Kidney (tissue), 13 donors: ENCODE measurements at regions not wholly inside any gene's neighbourhood (a gene's known extent, or its start where the extent isn't known, plus 50 kb on each side); places are given as distances from the start of the nearest gene placed in this dataset.

Experiments
- DNase-seq, 5 donors: peaks; one replicate each; pipeline ENCODE4 v3.0.0-alpha.2; 2013 to 2020
- FAIRE-seq: peaks from 2 replicates; lab custom pipeline; 2012; peaks lifted over from hg19 to GRCh38; lab: Jason Lieb, UNC
- H3K27ac ChIP-seq, 2 donors: one replicate each; pipeline ENCODE4 v1.7.0; 2013; ENCODE audit warnings: low read depth in 2 of 2, low read length in 2 of 2, inconsistent platforms in 1 of 2
- H3K27me3 ChIP-seq: one replicate; pipeline ENCODE4 v1.7.1; 2013; ENCODE audit warnings: low read length, inconsistent platforms; ENCODE audit not compliant: control insufficient read depth, insufficient read depth
- H3K36me3 ChIP-seq, 3 donors: one replicate each; pipeline versions ENCODE4 v1.7.0 to v1.7.1; 2013; ENCODE audit warnings: low read length in 3 of 3, control low read depth in 1 of 3, inconsistent platforms in 1 of 3; ENCODE audit not compliant: insufficient read depth in 3 of 3, control insufficient read depth in 2 of 3
- H3K4me1 ChIP-seq, 3 donors: one replicate each; pipeline versions ENCODE4 v1.7.0 to v1.7.1; 2013; ENCODE audit warnings: low read length in 3 of 3, inconsistent platforms in 1 of 3, low read depth in 1 of 3; ENCODE audit not compliant: control insufficient read depth in 2 of 3, insufficient read depth in 2 of 3
- H3K4me3 ChIP-seq, 3 donors: one replicate each; pipeline versions ENCODE4 v1.7.0 to v1.8.1; 2013; ENCODE audit warnings: low read length in 3 of 3, control low read depth in 1 of 3, inconsistent platforms in 1 of 3
- H3K9ac ChIP-seq, 3 donors: one replicate each; pipeline versions ENCODE4 v1.7.0 to v1.7.1; 2013; ENCODE audit warnings: low read length in 3 of 3, control low read depth in 1 of 3, inconsistent platforms in 1 of 3
- H3K9me3 ChIP-seq, 3 donors: one replicate each; pipeline versions ENCODE4 v1.7.0 to v1.7.1; 2013; ENCODE audit warnings: low read length in 3 of 3, control low read depth in 1 of 3, inconsistent platforms in 1 of 3; ENCODE audit not compliant: control insufficient read depth in 2 of 3, insufficient read depth in 1 of 3
- intact Hi-C: fragments of 100-400 bp; cut with DNase I; formaldehyde crosslinking; loops from one replicate; pipeline ENCODE4 v1.11.1; 2022
- TF ChIP-seq, protein P1 (sequence below): IDR thresholded peaks from 3 replicates; pipeline ENCODE4 v1.5.1; 2012; ENCODE audit warnings: mild to moderate bottlenecking, moderate library complexity, borderline replicate concordance; ENCODE audit not compliant: insufficient read depth; ENCODE audit errors: extremely low read depth
- donor health status: control.
- donor health status: control.
- donor health status: control.
- donor health status: control.
- donor health status: control.
- donor health status: DM: yes; HTN: yes; CAD: no.
- donor health status: Normal renal cell carcinoma (clear cell type).

DNA sequence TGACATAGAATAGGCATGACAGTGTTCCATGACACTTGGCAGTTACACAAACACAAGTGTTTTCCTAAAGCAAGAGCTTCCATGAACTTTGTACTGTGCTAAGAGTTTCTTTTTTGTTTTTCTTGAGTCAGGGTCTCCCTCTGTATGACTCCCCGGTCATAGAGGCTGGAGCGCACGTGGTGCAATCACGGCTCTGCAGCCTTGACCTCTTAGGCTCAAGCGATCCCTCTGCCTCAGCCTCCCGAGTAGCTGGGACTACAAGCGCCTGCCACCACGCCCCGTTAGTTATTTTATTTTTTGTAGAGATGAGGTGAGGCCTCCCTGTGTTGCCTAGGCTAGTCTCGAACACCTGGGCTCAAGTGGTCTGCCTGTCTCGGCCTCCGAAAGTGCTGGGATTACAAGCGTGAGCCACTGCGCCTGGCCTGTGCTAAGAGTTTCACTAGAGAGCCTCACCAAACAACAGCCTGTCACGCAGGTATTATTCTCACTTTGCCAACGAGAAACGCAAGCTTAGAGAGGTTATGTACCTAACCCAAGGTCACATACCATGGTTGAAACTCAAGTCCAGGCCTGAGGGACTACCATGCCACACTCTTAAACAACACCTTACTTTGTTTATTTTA, 355.9 kb downstream of the KLF12 start:
- H3K36me3 ChIP-seq = no peaks in the 10 kb centered on the region
- intact Hi-C loops = no loop called here
- H3K4me1 ChIP-seq = no peaks in the 10 kb centered on the region
- no peak overlapping the region for H3K4me3 ChIP-seq
- TF ChIP-seq, protein P1, sequence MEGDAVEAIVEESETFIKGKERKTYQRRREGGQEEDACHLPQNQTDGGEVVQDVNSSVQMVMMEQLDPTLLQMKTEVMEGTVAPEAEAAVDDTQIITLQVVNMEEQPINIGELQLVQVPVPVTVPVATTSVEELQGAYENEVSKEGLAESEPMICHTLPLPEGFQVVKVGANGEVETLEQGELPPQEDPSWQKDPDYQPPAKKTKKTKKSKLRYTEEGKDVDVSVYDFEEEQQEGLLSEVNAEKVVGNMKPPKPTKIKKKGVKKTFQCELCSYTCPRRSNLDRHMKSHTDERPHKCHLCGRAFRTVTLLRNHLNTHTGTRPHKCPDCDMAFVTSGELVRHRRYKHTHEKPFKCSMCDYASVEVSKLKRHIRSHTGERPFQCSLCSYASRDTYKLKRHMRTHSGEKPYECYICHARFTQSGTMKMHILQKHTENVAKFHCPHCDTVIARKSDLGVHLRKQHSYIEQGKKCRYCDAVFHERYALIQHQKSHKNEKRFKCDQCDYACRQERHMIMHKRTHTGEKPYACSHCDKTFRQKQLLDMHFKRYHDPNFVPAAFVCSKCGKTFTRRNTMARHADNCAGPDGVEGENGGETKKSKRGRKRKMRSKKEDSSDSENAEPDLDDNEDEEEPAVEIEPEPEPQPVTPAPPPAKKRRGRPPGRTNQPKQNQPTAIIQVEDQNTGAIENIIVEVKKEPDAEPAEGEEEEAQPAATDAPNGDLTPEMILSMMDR = no peak
- no peaks in the 10 kb centered on the region for H3K9me3 ChIP-seq
- no peak overlapping the region for H3K27ac ChIP-seq
- no peak overlapping the region for H3K9ac ChIP-seq
- no peaks in the 10 kb centered on the region for H3K27me3 ChIP-seq
- FAIRE-seq = no peak
- DNase-seq = peak in 1 of 5 donors; percentile 37

DNA sequence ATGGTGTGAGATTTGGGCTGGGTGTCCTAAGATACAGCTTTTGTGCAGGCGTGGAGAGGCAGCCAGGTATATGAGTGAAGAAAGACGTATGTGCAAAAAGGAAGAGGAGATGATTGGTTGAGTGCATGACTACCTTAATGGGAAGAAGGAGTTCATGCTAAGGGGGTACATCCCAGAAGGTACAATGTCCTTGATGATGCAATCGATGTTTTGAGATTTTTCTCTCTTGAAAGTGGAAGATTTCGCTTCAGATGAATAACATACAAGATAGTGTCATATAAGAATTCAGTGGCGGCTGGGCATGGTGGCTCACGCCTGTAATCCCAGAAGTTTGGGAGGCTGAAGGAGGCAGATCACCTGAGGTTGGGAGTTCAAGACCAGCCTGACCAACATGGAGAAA, 357.1 kb downstream of the KLF12 start:
- intact Hi-C loops = no loop called here
- Histone ChIP-seq H3K4me1 (peaks cover 0 to 4% (median 0%) of the 10 kb centered on the region in 3 donors), H3K9ac (no peak overlapping the region), H3K4me3 (no peak overlapping the region), H3K9me3 (no peaks in the 10 kb centered on the region), H3K27me3 (no peaks in the 10 kb centered on the region), H3K36me3 (no peaks in the 10 kb centered on the region), H3K27ac (no peak overlapping the region)
- FAIRE-seq (no peak), DNase-seq (no peak)
- TF ChIP-seq, protein P1 = no peak

DNA sequence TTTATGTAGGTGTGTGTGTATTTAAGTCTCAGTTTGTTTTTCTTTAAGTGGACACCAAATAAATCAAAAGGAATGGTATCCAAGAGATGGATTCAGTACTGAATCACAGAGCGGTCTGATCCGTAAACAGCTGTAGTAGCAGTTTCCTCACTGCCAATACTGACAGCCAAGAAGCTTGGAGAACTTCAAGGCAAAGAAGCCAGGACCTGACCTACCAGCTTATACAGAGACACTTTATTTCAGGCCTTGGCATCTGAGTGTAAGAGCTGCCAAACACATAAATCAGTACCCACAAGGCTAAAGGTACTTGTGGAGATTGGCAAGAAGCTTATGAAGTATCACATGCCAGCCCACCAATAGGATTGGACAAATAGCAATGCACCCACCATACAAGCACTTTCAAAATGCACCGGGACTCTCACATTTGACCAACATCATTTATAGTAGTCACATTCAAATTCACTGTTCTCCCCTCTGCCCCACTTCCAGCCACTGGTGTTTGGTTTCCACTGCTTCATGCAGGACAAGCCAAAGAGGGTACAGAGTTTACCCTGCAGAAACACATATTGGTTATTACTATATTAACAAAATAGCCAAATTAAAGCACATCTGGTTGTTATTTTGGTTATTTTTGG, 357.9 kb downstream of the KLF12 start:
- no peak for FAIRE-seq

More for the DNA sequence above, 357.9 kb downstream of the KLF12 start:
- peaks cover 0 to 4% (median 0%) of the 10 kb centered on the region in 3 donors for H3K4me1 ChIP-seq
- TF ChIP-seq, protein P1 = no peak
- H3K27me3 ChIP-seq = no peaks in the 10 kb centered on the region
- DNase-seq = no peak
- no peak overlapping the region for H3K4me3 ChIP-seq
- no peaks in the 10 kb centered on the region for H3K36me3 ChIP-seq
- H3K27ac ChIP-seq = no peak overlapping the region
- no peak overlapping the region for H3K9ac ChIP-seq
- H3K9me3 ChIP-seq = no peaks in the 10 kb centered on the region
- intact Hi-C loops = no loop called here
